ENCODE measurements at regions not wholly inside any gene's neighbourhood (a gene's known extent, or its start where the extent isn't known, plus 50 kb on each side); places are given as distances from the start of the nearest gene placed in this dataset.

DNA sequence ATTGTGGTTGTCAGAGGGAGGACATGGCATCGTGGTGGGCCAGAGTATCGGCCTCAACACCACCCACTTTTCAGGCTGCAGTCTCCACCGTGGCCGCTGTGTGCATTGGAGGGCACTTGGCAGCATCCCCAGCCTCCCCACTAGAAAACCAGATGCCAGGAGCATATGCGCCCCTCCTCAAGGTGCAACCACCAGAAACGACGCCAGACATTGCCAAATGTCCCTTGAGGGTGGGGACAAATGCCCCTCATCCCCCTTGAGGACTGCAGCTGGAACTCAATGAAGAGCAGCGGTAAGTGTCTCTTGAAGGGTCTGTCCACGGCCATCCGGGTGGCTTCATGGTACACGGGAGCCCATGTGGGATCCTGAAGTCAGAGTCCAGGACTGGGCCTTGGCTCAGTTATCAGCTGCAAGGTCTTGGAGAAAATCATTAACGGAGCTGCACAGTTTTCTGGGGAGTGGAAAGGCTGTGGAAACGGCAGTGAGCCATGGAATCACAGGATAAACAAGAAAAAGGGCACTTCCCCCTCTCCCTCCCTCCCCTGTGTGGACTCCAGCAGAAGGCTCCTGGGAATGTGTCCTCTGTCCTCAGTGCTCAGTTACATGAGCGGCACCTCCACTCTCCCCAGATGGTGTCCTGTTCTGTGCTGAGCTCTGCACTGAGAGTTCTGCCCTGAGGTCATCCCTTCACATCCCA lies 324.4 kb upstream of the B3GAT1 start:
- no peaks in the 10 kb centered on the region for H3K9me3 Mint-ChIP-seq
- H3K4me1 Mint-ChIP-seq (ENCODE audit: low read depth) = no peaks in the 10 kb centered on the region

DNA sequence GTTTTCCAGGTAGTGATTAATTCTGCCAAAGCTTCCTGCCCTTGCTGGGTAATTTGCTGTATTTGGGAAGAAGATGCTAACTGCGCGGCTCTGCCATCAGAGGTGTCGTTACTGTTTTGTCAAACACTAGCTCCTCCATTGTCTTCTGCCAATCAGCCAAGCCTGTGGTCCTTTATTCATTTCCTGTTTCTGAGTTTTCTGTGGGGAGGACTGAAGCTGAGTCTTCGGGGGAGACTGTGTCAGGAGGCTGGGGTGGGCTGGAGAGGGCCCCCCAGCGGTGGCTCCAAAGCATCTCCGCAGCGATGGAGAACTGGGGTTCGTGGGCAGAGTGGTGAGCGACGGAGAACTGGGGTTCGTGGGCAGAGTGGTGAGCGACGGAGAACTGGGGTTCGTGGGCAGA lies 322.9 kb upstream of the B3GAT1 start:
- Mint-ChIP-seq H3K27me3 (ENCODE audit: insufficient read depth) (no peaks in the 10 kb centered on the region), H3K27ac (no peak overlapping the region)
- intact Hi-C loops (cut with micrococcal nuclease) = no loop called here

More for the DNA sequence above, 324.4 kb upstream of the B3GAT1 start:
- no peaks in the 10 kb centered on the region for H3K27me3 Mint-ChIP-seq (ENCODE audit: insufficient read depth)
- H3K4me3 Mint-ChIP-seq = no peak overlapping the region
- DNase-seq (ENCODE audit: low spot score) = no peak
- H3K36me3 Mint-ChIP-seq (ENCODE audit: low read depth) = no peaks in the 10 kb centered on the region
- no peak overlapping the region for H3K27ac Mint-ChIP-seq
- intact Hi-C loops (cut with micrococcal nuclease) = no loop called here

DNA sequence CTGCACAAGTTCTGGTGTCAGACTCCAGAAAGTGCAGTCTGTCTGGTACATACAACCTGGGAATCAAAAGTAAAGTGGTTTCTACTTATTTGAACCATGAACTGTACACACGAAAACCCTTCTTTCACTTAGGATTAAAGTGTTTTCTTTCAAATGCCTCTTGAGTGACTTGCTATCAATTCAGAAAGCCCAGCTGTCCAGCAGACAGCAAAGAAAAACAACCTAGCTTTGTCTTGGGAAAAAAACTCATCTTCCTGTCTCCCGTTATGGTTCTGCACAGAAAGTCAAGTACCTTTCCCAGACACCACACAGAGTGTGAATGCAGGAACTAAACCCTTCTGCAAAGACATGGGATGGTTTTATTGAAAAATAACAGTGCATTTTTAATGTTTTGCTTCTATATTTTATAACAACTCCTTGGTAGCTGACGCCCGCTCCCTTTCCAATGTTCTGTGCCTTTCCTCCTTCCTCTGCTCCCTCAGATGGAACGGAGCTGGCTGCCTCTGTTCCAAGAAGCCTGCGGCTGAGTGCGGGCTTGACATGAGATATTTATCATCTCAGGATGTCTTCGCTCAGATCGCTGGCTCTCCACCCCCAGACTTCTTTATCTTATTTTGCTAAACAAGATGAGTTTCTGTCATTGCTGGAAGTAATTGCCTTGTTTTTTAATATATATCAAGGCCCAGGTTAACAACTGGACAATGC lies 322.3 kb upstream of the B3GAT1 start:
- Mint-ChIP-seq H3K4me3 (no peak overlapping the region), H3K27ac (no peak overlapping the region), H3K27me3 (ENCODE audit: insufficient read depth) (no peaks in the 10 kb centered on the region), H3K36me3 (ENCODE audit: low read depth) (no peaks in the 10 kb centered on the region), H3K9me3 (no peaks in the 10 kb centered on the region), H3K4me1 (ENCODE audit: low read depth) (no peaks in the 10 kb centered on the region)
- DNase-seq (ENCODE audit: low spot score) = no peak
- intact Hi-C loops (cut with micrococcal nuclease) = no loop called here

More for the DNA sequence above, 322.9 kb upstream of the B3GAT1 start:
- Mint-ChIP-seq H3K4me3 (no peak overlapping the region), H3K9me3 (no peaks in the 10 kb centered on the region), H3K36me3 (ENCODE audit: low read depth) (no peaks in the 10 kb centered on the region), H3K4me1 (ENCODE audit: low read depth) (no peaks in the 10 kb centered on the region)
- DNase-seq (ENCODE audit: low spot score) = no peak

DNA sequence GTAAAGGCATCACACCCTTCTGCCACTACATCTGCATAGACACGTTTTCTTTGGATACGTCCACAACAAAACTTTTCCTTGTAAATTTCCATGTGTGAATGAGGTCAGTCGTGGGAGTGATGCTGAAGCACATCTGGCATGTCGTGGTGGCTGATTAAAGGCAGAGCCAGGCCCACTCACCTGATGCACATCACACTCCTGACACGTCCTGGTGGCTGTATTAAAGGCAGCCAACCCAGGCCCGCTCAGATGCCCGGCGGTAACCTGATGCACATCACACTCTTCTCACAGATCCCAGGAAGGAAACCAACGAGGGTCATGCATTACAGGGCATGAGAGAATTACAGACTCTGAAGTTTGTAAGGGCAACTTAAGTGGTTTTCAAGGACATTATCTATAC lies 321.6 kb upstream of the B3GAT1 start:
- H3K27me3 Mint-ChIP-seq (ENCODE audit: insufficient read depth) = no peaks in the 10 kb centered on the region
- no peaks in the 10 kb centered on the region for H3K9me3 Mint-ChIP-seq
- no peaks in the 10 kb centered on the region for H3K36me3 Mint-ChIP-seq (ENCODE audit: low read depth)
- H3K4me1 Mint-ChIP-seq (ENCODE audit: low read depth) = no peaks in the 10 kb centered on the region
- H3K27ac Mint-ChIP-seq = no peak overlapping the region
- intact Hi-C loops (cut with micrococcal nuclease) = no loop called here
- no peak for DNase-seq (ENCODE audit: low spot score)
- H3K4me3 Mint-ChIP-seq = no peak overlapping the region

DNA sequence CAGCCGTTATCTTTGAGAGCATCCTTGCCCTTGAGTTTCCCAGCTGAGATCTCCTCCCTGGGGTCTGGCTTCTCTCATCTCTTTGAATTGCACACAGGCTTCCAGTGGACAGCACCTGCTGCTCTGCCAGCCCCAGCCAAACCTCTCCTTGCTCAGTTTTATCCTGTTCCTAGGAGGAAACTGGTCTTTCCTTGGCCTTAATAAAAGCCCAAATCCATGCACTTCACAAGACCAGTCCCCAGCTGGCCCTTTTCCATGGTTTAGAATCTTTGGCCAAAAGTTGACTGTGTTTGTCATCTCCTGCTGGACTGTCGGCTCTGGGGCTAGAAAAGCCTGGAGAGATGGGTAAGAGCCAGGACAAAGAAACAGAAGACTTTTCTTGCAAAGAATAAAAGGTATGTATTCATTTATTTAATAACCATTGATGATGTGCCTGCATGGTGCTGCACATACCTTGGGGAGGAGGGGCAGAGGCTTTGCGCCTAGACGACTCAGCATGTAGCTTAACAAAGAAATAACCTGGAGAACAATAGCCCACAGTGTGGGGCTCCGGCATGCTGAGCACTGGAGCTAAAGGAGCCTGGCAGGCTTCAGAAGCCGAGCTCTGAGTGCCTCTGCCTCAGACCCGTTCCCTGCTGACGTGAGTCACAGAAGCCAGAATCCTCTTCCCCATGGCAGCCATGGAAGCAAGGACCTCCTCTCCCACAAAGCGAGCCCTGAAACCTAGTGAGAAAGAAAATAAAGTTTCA lies 319.3 kb upstream of the B3GAT1 start:
- Mint-ChIP-seq H3K4me3 (no peak overlapping the region), H3K9me3 (no peaks in the 10 kb centered on the region), H3K27me3 (ENCODE audit: insufficient read depth) (no peaks in the 10 kb centered on the region), H3K4me1 (ENCODE audit: low read depth) (no peaks in the 10 kb centered on the region), H3K27ac (no peak overlapping the region), H3K36me3 (ENCODE audit: low read depth) (no peaks in the 10 kb centered on the region)
- no peak for DNase-seq (ENCODE audit: low spot score)
- intact Hi-C loops (cut with micrococcal nuclease) = no loop called here

DNA sequence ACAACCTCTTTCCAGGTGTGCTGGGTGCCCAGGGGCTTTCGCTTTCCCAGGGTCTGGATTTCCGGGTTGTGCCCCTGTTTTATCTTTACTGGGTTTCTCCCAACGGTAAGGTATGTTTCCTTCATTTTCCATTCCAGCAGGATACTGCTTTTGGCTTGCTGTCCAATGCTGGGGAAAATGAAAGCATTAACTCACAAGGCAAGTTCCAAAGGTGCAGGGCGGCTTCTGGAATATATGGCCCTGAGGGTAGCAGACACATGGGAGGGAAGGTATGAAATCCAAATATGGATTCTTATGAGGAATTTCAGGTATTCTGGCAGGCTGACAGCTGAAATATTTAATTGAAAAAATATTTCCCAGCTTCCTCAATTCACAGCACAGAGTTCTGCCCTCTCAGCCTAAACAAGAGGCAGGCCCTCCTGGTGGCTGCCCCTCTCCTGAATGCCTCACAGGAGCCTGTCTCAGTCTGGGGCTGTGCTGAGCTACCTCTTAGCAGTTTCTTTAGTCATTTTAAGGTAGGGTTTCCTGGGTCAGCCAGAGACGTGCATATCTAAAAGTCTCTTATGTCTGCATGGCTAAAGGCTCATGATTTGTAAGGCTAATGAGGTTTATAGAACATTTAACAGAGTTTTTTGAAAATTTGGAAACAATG lies 318.6 kb upstream of the B3GAT1 start:
- H3K4me3 Mint-ChIP-seq = no peak overlapping the region
- H3K4me1 Mint-ChIP-seq (ENCODE audit: low read depth) = no peaks in the 10 kb centered on the region
- DNase-seq (ENCODE audit: low spot score) = no peak
- intact Hi-C loops (cut with micrococcal nuclease) = no loop called here
- H3K27ac Mint-ChIP-seq = no peak overlapping the region
- no peaks in the 10 kb centered on the region for H3K9me3 Mint-ChIP-seq
- H3K36me3 Mint-ChIP-seq (ENCODE audit: low read depth) = no peaks in the 10 kb centered on the region
- no peaks in the 10 kb centered on the region for H3K27me3 Mint-ChIP-seq (ENCODE audit: insufficient read depth)

DNA sequence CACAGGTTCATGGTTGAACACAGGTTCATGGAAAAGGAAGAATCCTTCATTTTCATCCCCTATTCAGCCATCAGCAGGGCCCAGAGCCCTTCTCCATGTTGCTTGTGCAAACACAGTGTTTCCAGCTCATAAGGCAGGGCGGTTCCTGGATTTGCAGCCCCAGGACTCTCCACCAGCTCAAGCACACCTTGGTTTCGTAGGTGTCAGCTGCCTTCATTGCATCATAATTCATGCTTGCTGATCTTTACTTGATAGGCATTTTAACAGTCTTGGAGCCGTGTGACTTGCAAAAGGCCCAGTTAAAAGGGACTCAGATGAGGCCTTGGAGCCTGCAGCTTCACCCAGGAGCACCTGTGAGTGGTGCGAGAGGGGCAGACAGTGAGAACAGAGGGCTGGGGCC lies 318.1 kb upstream of the B3GAT1 start:
- no peak overlapping the region for H3K27ac Mint-ChIP-seq
- no peaks in the 10 kb centered on the region for H3K36me3 Mint-ChIP-seq (ENCODE audit: low read depth)
- H3K4me3 Mint-ChIP-seq = no peak overlapping the region
- DNase-seq (ENCODE audit: low spot score) = no peak
- intact Hi-C loops (cut with micrococcal nuclease) = no loop called here
- H3K27me3 Mint-ChIP-seq (ENCODE audit: insufficient read depth) = no peaks in the 10 kb centered on the region
- no peaks in the 10 kb centered on the region for H3K4me1 Mint-ChIP-seq (ENCODE audit: low read depth)
- no peaks in the 10 kb centered on the region for H3K9me3 Mint-ChIP-seq

DNA sequence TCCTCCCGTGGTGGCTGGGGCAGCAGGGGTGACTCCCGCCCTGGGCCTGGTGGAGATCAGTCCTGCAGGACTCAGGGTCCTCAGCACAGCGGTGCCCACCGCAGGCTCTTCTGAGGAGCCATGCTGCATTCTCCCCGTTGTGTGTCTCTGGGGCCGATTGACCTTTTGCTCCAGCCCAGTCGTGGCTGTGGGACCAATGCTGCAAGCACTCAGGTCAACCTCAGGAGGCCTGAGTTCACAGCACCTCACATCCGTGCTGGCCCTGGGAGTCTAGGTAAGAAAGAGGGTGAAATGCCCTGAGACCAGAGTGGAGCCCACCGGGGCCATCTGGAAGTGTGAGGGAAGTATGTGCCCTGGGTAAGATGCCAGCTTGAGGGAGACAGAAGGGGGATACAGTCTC lies 316.1 kb upstream of the B3GAT1 start:
- DNase-seq (ENCODE audit: low spot score) = no peak
- H3K36me3 Mint-ChIP-seq (ENCODE audit: low read depth) = no peaks in the 10 kb centered on the region
- H3K27ac Mint-ChIP-seq = no peak overlapping the region
- H3K27me3 Mint-ChIP-seq (ENCODE audit: insufficient read depth) = no peaks in the 10 kb centered on the region
- no peak overlapping the region for H3K4me3 Mint-ChIP-seq
- H3K4me1 Mint-ChIP-seq (ENCODE audit: low read depth) = no peaks in the 10 kb centered on the region
- intact Hi-C loops (cut with micrococcal nuclease) = no loop called here
- no peaks in the 10 kb centered on the region for H3K9me3 Mint-ChIP-seq

DNA sequence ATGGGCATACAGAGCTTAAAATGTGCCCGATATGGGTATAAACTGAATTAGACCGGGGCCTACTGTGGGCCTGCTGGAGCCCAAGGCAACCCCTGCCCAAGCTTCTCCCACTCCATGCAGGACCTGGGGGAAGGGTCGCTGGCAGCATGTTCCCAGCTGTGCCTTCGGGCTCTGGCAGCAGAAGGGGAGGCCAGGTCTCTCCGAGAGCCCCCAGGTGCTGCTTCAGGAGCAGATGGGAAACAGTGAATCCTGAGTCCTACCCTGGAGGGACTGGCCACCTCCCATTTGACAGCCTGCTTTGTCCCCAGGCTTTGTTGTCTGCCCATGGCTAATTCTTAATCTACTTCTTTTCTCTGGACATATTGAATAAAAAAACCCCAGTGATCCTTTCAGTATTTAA lies 315.6 kb upstream of the B3GAT1 start:
- no peak overlapping the region for H3K4me3 Mint-ChIP-seq
- intact Hi-C loops (cut with micrococcal nuclease) = no loop called here
- no peaks in the 10 kb centered on the region for H3K4me1 Mint-ChIP-seq (ENCODE audit: low read depth)
- no peaks in the 10 kb centered on the region for H3K27me3 Mint-ChIP-seq (ENCODE audit: insufficient read depth)
- H3K27ac Mint-ChIP-seq = no peak overlapping the region
- no peaks in the 10 kb centered on the region for H3K9me3 Mint-ChIP-seq
- no peaks in the 10 kb centered on the region for H3K36me3 Mint-ChIP-seq (ENCODE audit: low read depth)
- DNase-seq (ENCODE audit: low spot score) = no peak

DNA sequence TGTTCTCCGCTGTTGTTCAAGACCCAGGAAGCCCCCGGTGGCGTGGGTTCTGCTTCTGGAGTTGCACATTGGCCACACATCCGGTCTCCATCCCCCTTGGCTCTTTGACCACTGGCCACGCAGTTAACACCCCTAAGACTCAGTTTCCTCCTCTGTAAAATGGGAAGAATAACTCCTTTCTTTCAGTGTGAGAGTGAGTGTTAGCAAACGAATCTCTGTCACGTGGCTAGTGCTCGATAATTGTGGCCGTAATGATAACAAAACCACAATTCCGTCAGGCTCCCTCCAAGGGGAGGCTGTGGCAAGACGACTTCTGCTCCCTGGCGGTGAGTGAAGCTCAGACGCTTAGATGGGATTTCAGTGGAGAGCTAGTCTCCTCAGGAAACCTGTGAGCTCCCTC lies 315.2 kb upstream of the B3GAT1 start:
- no peaks in the 10 kb centered on the region for H3K4me1 Mint-ChIP-seq (ENCODE audit: low read depth)
- no peaks in the 10 kb centered on the region for H3K36me3 Mint-ChIP-seq (ENCODE audit: low read depth)
- no peak for DNase-seq (ENCODE audit: low spot score)
- H3K4me3 Mint-ChIP-seq = no peak overlapping the region
- intact Hi-C loops (cut with micrococcal nuclease) = no loop called here
- H3K27ac Mint-ChIP-seq = no peak overlapping the region
- no peaks in the 10 kb centered on the region for H3K9me3 Mint-ChIP-seq
- no peaks in the 10 kb centered on the region for H3K27me3 Mint-ChIP-seq (ENCODE audit: insufficient read depth)

DNA sequence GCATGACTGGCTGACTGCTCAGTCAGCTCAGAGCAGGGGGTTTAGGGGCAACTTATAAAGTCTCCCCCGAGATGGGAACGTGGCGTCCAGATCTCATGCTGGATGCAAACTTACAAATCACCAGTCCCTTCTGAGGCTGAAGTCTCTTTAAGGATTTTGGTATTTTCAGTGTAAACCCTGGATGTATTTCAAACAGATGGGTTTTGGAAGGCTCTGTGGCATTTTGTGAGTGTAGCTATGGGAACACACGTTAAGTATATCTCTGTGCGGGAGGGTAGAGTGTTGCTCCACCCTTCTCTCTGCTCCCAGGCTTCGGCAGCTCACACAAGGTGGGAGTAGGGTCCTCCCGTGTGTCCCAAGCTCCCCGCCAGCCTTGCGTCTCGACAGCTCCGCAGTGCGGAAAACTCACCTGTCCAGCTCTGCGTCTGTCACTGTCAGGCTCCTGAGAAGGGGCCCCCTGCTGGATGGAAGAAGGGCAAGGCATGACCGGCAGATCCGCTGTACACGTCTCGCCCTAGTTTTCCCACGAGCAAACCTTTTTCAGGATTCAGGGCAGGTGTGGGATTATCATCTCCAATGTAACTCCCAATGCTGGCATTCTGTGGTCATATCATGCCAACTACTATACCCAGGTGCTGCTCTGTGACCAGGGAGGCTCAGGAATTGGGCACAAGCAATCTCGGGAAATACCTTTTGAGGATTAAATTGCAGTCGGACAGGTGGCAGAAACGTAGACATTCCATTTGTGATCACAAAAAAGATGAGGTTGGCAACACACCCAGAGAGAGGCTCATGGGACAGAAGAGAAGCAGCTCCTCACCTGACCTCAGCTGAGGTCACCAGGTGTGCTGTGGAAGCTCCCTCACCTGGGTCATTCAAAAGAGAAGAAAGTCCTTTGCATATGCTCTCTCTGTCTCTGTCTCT lies 313.9 kb upstream of the B3GAT1 start:
- intact Hi-C loops (cut with micrococcal nuclease) = no loop called here
- H3K27me3 Mint-ChIP-seq (ENCODE audit: insufficient read depth) = no peaks in the 10 kb centered on the region

DNA sequence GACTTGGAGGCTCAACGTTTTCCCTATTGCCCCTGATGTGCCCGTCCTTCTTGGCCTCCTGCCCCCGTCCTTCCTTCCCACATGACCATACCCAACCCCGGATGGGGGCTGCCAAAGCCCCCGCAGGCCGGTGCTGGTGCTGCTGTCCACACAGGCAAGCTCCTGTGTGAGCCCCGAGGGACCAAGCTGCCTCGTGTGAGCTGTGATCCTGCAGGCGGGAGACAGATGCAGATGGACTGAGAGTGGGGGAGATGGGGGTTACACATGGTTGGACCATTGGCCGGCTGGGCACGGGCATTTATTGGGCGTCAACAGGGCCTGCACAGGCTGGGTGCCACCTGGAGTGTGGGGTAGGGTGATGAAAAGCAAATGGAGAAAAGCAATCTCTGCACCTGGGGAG lies 313.2 kb upstream of the B3GAT1 start:
- Mint-ChIP-seq H3K36me3 (ENCODE audit: low read depth) (no peaks in the 10 kb centered on the region), H3K27ac (no peak overlapping the region), H3K4me1 (ENCODE audit: low read depth) (no peaks in the 10 kb centered on the region), H3K9me3 (no peaks in the 10 kb centered on the region), H3K4me3 (no peak overlapping the region), H3K27me3 (ENCODE audit: insufficient read depth) (no peaks in the 10 kb centered on the region)
- no peak for DNase-seq (ENCODE audit: low spot score)
- intact Hi-C loops (cut with micrococcal nuclease) = no loop called here

More for the DNA sequence above, 313.9 kb upstream of the B3GAT1 start:
- Mint-ChIP-seq H3K4me1 (ENCODE audit: low read depth) (no peaks in the 10 kb centered on the region), H3K36me3 (ENCODE audit: low read depth) (no peaks in the 10 kb centered on the region), H3K27ac (no peak overlapping the region), H3K4me3 (no peak overlapping the region), H3K9me3 (no peaks in the 10 kb centered on the region)
- DNase-seq (ENCODE audit: low spot score) = no peak
